Esophagus muscularis mucosa (tissue), 4 donors: ENCODE measurements at regions not wholly inside any gene's neighbourhood (a gene's known extent, or its start where the extent isn't known, plus 50 kb on each side); places are given as distances from the start of the nearest gene placed in this dataset.

Experiments
- DNase-seq: peaks from one replicate; pipeline ENCODE4 v3.0.0-alpha.2; 2017; ENCODE audit errors: extremely low spot score
- H3K27ac ChIP-seq, 4 donors: fragments of 200-600 bp; sonication (generic); replicated peaks in 1 of 4; 1 replicate in 3 of 4; 2 replicates in 1 of 4; pipeline ENCODE4 v1.5.1; 2016 to 2019; ENCODE audit warnings: mild to moderate bottlenecking in 1 of 4
- H3K27me3 ChIP-seq, 4 donors: fragments of 200-600 bp; sonication (generic); one replicate each; pipeline versions ENCODE4 v1.5.1 to v1.6.0; 2016 to 2019
- H3K36me3 ChIP-seq, 4 donors: fragments of 200-600 bp; sonication (generic); one replicate each; pipeline ENCODE4 v1.5.1; 2016 to 2019
- H3K4me1 ChIP-seq, 4 donors: fragments of 200-600 bp; sonication (generic); one replicate each; pipeline ENCODE4 v1.5.1; 2016 to 2019
- H3K4me3 ChIP-seq, 4 donors: fragments of 200-600 bp; sonication (generic); 1 replicate in 2 of 4; 2 replicates in 2 of 4; pipeline ENCODE4 v1.5.1; 2016 to 2019; ENCODE audit warnings: mild to moderate bottlenecking in 4 of 4, moderate library complexity in 1 of 4
- H3K9me3 ChIP-seq, 4 donors: fragments of 200-600 bp; sonication (generic); 1 replicate in 3 of 4; 2 replicates in 1 of 4; pipeline ENCODE4 v1.5.1; 2016 to 2019
- EP300 ChIP-seq: sonication (generic); formaldehyde crosslinking; IDR thresholded peaks from one replicate; pipeline ENCODE4 v1.6.1; 2017; ENCODE audit warnings: antibody characterized with exemption
- POLR2A ChIP-seq: fragments of 450-650 bp; IDR thresholded peaks from one replicate; pipeline ENCODE4 v1.6.1; 2017; ENCODE audit warnings: antibody characterized with exemption, moderate library complexity, mild to moderate bottlenecking, low read depth
- POLR2AphosphoS5 ChIP-seq, 2 donors: sonication (generic); formaldehyde crosslinking; IDR thresholded peaks; one replicate each; pipeline ENCODE4 v1.6.1; 2017; ENCODE audit warnings: antibody characterized with exemption in 2 of 2
- WGBS: methylation state at CpG from one replicate; pipeline ENCODE4 v1.1.5; 2018; 5-methylcytosine and 5-hydroxymethylcytosine counted together
- intact Hi-C: fragments of 100-400 bp; cut with DNase I; formaldehyde crosslinking; loops from one replicate; pipeline ENCODE4 v1.15.1; 2023
- TF ChIP-seq, protein P1 (sequence below), 3 experiments: fragments of 200-600 bp in 2 of 3; fragments of 450-650 bp in 1 of 3; sonication (generic) in 2 of 3; IDR thresholded peaks; one replicate each; pipeline ENCODE4 v1.5.1; 2017 to 2019; ENCODE audit warnings: antibody characterized with exemption in 3 of 3, mild to moderate bottlenecking in 2 of 3, moderate library complexity in 1 of 3

DNA sequence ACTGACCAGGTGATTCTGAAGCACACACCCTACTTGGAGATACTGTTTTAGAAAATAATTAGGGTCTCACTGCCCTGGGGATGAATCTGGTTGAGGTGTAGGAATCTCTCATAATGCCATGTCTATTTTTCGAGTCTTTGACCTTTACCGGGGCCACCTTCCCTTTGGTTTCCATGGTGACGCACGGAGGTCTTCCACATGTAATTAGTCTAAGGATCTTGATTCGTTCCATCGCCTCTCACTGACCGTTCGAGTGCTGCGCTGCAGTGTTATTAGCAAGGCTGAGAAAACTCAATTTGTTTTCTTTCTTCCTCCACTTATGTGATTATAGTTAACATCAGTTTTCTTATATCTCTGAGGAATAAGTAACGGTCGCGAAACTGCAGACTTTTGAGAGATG lies 144.3 kb upstream of the SPACA1 start:
- H3K9me3 ChIP-seq = no peaks in the 10 kb centered on the region
- no peak overlapping the region for H3K27ac ChIP-seq
- H3K4me1 ChIP-seq = no peaks in the 10 kb centered on the region
- H3K36me3 ChIP-seq = no peaks in the 10 kb centered on the region
- DNase-seq = no peak
- no peak for TF ChIP-seq POLR2A
- 85% methylated on average over 12 of the region's 12 CpGs for WGBS
- H3K4me3 ChIP-seq = no peak overlapping the region
- no peaks in the 10 kb centered on the region for H3K27me3 ChIP-seq
- intact Hi-C loops = no loop called here

DNA sequence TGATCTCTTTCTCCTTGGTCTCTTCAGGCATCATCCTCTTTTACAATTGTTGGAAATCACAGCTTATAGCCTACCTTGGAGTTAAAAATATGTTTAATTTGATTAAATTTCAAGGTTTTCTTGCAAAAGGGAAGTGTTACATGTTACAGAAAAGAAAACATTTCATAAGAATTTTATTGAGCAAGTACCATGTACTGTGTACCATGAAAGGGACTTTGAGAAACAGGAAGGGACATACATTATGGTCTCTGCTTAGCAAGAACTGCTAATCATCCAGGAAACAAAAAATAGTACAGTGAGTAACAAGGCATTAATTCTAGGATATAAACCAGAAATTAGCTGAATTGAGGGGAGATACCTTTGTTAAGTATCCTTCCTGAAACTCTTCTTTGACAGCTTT lies 145.3 kb upstream of the SPACA1 start:
- no peaks in the 10 kb centered on the region for H3K9me3 ChIP-seq
- intact Hi-C loops = no loop called here
- TF ChIP-seq, protein P1, sequence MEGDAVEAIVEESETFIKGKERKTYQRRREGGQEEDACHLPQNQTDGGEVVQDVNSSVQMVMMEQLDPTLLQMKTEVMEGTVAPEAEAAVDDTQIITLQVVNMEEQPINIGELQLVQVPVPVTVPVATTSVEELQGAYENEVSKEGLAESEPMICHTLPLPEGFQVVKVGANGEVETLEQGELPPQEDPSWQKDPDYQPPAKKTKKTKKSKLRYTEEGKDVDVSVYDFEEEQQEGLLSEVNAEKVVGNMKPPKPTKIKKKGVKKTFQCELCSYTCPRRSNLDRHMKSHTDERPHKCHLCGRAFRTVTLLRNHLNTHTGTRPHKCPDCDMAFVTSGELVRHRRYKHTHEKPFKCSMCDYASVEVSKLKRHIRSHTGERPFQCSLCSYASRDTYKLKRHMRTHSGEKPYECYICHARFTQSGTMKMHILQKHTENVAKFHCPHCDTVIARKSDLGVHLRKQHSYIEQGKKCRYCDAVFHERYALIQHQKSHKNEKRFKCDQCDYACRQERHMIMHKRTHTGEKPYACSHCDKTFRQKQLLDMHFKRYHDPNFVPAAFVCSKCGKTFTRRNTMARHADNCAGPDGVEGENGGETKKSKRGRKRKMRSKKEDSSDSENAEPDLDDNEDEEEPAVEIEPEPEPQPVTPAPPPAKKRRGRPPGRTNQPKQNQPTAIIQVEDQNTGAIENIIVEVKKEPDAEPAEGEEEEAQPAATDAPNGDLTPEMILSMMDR (IDR thresholded peaks at IDR 0.05) = no peak
- TF ChIP-seq EP300 (no peak), POLR2AphosphoS5 (IDR thresholded peaks at IDR 0.05) (no peak), POLR2A (no peak)

DNA sequence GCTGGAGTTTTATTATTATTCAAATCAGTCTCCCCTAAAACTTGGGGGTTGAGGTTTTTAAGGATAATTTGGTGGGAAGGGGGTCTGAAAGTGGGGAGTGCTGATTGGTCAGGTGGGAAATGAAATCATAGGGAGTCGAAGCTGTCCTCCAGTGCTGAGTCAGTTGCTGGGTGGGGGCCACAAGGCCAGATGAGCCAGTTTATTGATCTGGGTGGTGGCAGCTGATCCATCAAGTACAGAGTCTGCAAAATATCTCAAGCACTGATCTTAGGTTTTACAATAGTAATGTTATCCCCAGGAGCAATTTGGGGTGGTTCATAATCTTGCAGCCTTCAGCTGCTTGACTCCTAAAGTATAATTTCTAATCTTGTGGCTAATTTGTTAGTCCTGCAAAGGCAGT lies 146.0 kb upstream of the SPACA1 start:
- Histone ChIP-seq H3K27me3 (no peaks in the 10 kb centered on the region), H3K4me3 (no peak overlapping the region)
- 89% methylated on average over 1 of the region's 1 CpG for WGBS

More for the DNA sequence above, 145.3 kb upstream of the SPACA1 start:
- peaks cover 0 to 5% (median 4%) of the 10 kb centered on the region in 4 donors for H3K4me1 ChIP-seq
- no peaks in the 10 kb centered on the region for H3K27me3 ChIP-seq
- no peak overlapping the region for H3K4me3 ChIP-seq
- H3K27ac ChIP-seq = no peak overlapping the region
- H3K36me3 ChIP-seq = no peaks in the 10 kb centered on the region
- no peak for DNase-seq

DNA sequence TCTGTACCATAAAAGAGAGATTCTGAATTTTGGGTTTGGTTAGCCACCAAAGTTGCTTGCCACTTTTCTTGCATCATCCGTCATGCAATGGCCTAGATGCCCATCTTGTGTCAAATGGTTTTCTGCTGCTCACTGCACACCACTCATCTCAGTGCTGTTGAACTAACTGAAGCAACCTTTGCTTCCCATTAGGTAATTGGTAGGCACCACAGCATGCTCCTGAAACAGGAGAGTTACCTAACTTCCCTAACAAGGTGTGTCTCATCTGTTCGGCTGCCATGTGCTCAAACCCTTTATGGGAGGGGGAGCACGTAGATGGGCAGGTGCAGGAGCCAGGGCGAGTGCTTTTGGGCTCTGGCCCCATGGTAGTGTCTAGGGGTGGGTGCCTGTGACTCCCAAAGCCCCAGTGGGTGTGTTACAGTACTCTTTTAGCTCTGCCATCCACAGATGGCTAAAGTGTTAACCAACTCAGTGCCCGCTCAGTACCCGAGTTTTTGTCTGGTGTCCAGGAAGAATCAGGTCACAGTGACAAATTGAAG lies 147.4 kb upstream of the SPACA1 start:
- H3K4me1 ChIP-seq = peaks cover 0 to 14% (median 12%) of the 10 kb centered on the region in 4 donors
- no peak overlapping the region for H3K27ac ChIP-seq
- intact Hi-C loops = no loop called here
- no peak for DNase-seq
- H3K27me3 ChIP-seq = no peaks in the 10 kb centered on the region
- no peaks in the 10 kb centered on the region for H3K36me3 ChIP-seq
- no peaks in the 10 kb centered on the region for H3K9me3 ChIP-seq
- 92% methylated on average over 3 of the region's 6 CpGs for WGBS
- no peak for TF ChIP-seq POLR2A
- no peak for TF ChIP-seq POLR2AphosphoS5 (IDR thresholded peaks at IDR 0.05)
- TF ChIP-seq, protein P1 (IDR thresholded peaks at IDR 0.05) = no peak
- TF ChIP-seq EP300 = no peak
- no peak overlapping the region for H3K4me3 ChIP-seq

More for the DNA sequence above, 146.0 kb upstream of the SPACA1 start:
- intact Hi-C loops = no loop called here
- TF ChIP-seq POLR2A (no peak), EP300 (no peak), POLR2AphosphoS5 (IDR thresholded peaks at IDR 0.05) (no peak)
- TF ChIP-seq, protein P1 (IDR thresholded peaks at IDR 0.05) = no peak
- Histone ChIP-seq H3K4me1 (peaks cover 0 to 13% (median 10%) of the 10 kb centered on the region in 4 donors), H3K36me3 (no peaks in the 10 kb centered on the region), H3K9me3 (no peaks in the 10 kb centered on the region), H3K27ac (no peak overlapping the region)
- no peak for DNase-seq

DNA sequence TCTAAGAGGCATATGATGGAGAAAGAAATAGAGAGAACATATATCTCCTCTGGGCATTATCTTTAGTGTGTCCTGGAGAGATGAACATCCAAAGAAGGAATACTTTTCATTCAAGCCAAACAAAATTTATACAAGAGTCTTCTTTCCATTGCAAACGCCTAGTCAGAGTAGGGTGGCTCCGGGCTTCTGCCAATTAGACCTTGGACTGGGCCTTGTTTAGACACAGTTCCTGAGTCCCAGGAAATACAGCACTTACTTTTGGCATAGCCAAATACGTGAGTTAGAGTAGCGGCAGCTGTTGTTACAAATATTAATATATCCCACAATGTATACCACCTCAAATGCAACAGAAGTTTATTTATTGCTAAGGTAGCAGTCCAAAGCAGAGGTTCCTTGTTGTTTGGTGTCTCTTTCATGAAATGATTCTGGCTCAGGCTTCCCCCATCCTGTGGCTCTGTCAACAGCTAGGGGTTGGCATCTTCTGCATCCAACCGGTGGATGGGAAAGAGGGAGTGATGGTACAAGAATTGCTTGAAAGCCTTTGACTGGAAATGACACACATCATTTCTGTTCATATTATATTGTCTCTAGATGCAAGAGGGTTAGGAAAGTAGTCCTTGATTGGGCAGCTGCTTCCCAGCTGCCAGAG lies 148.0 kb upstream of the SPACA1 start:
- no peak for DNase-seq

More for the DNA sequence above, 148.0 kb upstream of the SPACA1 start:
- intact Hi-C loops = no loop called here
- Histone ChIP-seq H3K36me3 (no peaks in the 10 kb centered on the region), H3K9me3 (no peaks in the 10 kb centered on the region), H3K4me3 (no peak overlapping the region), H3K27me3 (no peaks in the 10 kb centered on the region), H3K4me1 (peaks cover 0 to 14% (median 12%) of the 10 kb centered on the region in 4 donors), H3K27ac (no peak overlapping the region)
- 65% methylated on average over 5 of the region's 5 CpGs for WGBS
- TF ChIP-seq POLR2A (no peak), POLR2AphosphoS5 (IDR thresholded peaks at IDR 0.05) (no peak), EP300 (no peak)
- TF ChIP-seq, protein P1 (IDR thresholded peaks at IDR 0.05) = no peak
